ENCODE measurements at regions not wholly inside any gene's neighbourhood (a gene's known extent, or its start where the extent isn't known, plus 50 kb on each side); places are given as distances from the start of the nearest gene placed in this dataset.

- TF ChIP-seq CTCF (IDR thresholded peaks at IDR 0.05; ENCODE audit: poor library complexity), result no peak
- no peak for TF ChIP-seq EZH2 (IDR thresholded peaks at IDR 0.05; ENCODE audit: borderline replicate concordance)
- no peak for TF ChIP-seq EZH2phosphoT487 (IDR thresholded peaks at IDR 0.05; ENCODE audit: low read depth, severe bottlenecking, unreplicated experiment)
Measured at GRCh38 chr12:85504624-85505023, 224.6 kb downstream of the ALX1 start.
